PC-9 (cell line): ENCODE measurements at regions not wholly inside any gene's neighbourhood (a gene's known extent, or its start where the extent isn't known, plus 50 kb on each side); places are given as distances from the start of the nearest gene placed in this dataset.

Source experiments
- BruUV-seq: library from RNA; stranded (reverse); fragments of 400-500 nt; replicated peaks from 2 replicates; lab custom pipeline; 2021; lab: Mats Ljungman, UMichigan
- CTCF ChIA-PET: fragments of 300-600 bp; sonication (Branson Sonifier 250); formaldehyde crosslinking; loops from one replicate; lab custom pipeline; 2022; ENCODE audit warnings: antibody characterized with exemption; lab: Charles Lee
- POLR2A ChIA-PET: fragments of 300-600 bp; sonication (Branson Sonifier 250); formaldehyde crosslinking; loops from one replicate; lab custom pipeline; 2022; ENCODE audit warnings: antibody characterized with exemption; ENCODE audit not compliant: unreplicated experiment; lab: Charles Lee
- DNase-seq, 2 experiments: peaks; one replicate each; pipeline versions ENCODE4 v3.0.0 to v3.0.0-alpha.2; 2015 to 2022; ENCODE audit warnings: mixed read lengths in 1 of 2
- H2AFZ ChIP-seq: fragments of 200-600 bp; sonication (generic); 2 replicates; pipeline ENCODE4 v1.8.1; 2017; ENCODE audit warnings: antibody characterized with exemption
- H3F3A ChIP-seq: fragments of 200-600 bp; sonication (generic); 2 replicates; pipeline ENCODE4 v1.8.1; 2017; ENCODE audit warnings: antibody characterized with exemption, mild to moderate bottlenecking, low read depth; ENCODE audit not compliant: insufficient read depth
- H3K27ac ChIP-seq: fragments of 200-600 bp; sonication (generic); 2 replicates; pipeline ENCODE4 v1.6.1; 2016; ENCODE audit warnings: mixed run types
- H3K27me3 ChIP-seq: fragments of 200-600 bp; sonication (generic); 2 replicates; pipeline ENCODE4 v1.6.1; 2016; ENCODE audit warnings: low read depth, mixed run types; ENCODE audit not compliant: insufficient read depth
- H3K36me3 ChIP-seq: fragments of 200-600 bp; sonication (generic); 2 replicates; pipeline ENCODE4 v1.6.1; 2016; ENCODE audit warnings: low read depth, mixed run types
- H3K4me1 ChIP-seq: fragments of 200-600 bp; sonication (generic); replicated peaks from 2 replicates; pipeline ENCODE4 v1.6.1; 2016; ENCODE audit warnings: mixed run types; ENCODE audit not compliant: insufficient read depth
- H3K4me2 ChIP-seq: fragments of 200-600 bp; sonication (generic); 2 replicates; pipeline ENCODE4 v1.6.1; 2017; ENCODE audit warnings: mixed run types
- H3K4me3 ChIP-seq: fragments of 200-600 bp; sonication (generic); 2 replicates; pipeline ENCODE4 v1.6.1; 2016; ENCODE audit warnings: mixed run types
- H3K79me2 ChIP-seq: fragments of 200-600 bp; sonication (generic); 2 replicates; pipeline ENCODE4 v1.6.1; 2017; ENCODE audit warnings: low read depth, mixed run types
- H3K9me2 ChIP-seq: fragments of 200-600 bp; sonication (generic); 2 replicates; pipeline ENCODE4 v1.8.1; 2017; ENCODE audit warnings: mild to moderate bottlenecking; ENCODE audit not compliant: insufficient read depth
- H3K9me3 ChIP-seq: fragments of 200-600 bp; sonication (generic); 2 replicates; pipeline ENCODE4 v1.8.1; 2016; ENCODE audit warnings: low read depth; ENCODE audit not compliant: insufficient read depth
- H4K20me1 ChIP-seq: fragments of 200-600 bp; sonication (generic); 2 replicates; pipeline ENCODE4 v1.8.1; 2017; ENCODE audit not compliant: insufficient read depth
- EZH2 ChIP-seq: fragments of 200-600 bp; sonication (generic); IDR thresholded peaks from 2 replicates; pipeline ENCODE4 v1.8.0; 2017; ENCODE audit warnings: antibody characterized with exemption, low read depth
- intact Hi-C: fragments of 100-400 bp; cut with micrococcal nuclease; formaldehyde crosslinking; loops from one replicate; pipeline ENCODE4 v1.10.0; 2022; ENCODE audit not compliant: unreplicated experiment
- TF ChIP-seq, protein P1 (sequence below): fragments of 200-600 bp; sonication (generic); conservative IDR thresholded peaks from 2 replicates; pipeline ENCODE4 v1.6.1; 2017; ENCODE audit warnings: mixed run types, antibody characterized with exemption, mild to moderate bottlenecking, moderate library complexity

DNA sequence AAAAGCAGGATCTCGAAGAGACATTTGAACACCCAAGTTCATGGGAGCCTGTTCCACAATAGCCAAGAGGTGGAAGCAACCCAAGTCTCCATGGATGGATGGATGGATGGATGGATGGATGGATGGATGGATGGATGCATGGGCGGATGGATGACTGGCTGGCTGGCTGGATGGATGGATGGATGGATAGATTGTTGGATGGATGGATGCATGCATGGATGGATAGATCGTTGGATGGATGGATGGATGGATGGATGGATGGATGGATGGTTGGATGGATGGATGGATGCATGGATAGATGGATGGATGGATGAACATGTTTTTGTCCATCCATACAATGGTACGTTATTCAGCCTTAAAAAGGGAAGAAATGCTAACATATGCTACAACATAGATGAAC, 603.4 kb downstream of the BRD1 start:
- intact Hi-C loops = no loop called here
- no peaks in the 10 kb centered on the region for H4K20me1 ChIP-seq
- ChIA-PET POLR2A (no interaction called here), CTCF (no interaction called here)
- peaks cover 45% of the 10 kb centered on the region for H3K27me3 ChIP-seq
- H3K79me2 ChIP-seq = no peaks in the 10 kb centered on the region
- no TSS peak for BruUV-seq
- H3F3A ChIP-seq = no peaks in the 10 kb centered on the region
- H3K4me1 ChIP-seq = no peaks in the 10 kb centered on the region
- H3K27ac ChIP-seq = no peak overlapping the region
- H3K4me3 ChIP-seq = no peak overlapping the region
- H3K9me2 ChIP-seq = no peaks in the 10 kb centered on the region
- no peak overlapping the region for H2AFZ ChIP-seq
- no peak for DNase-seq
- TF ChIP-seq EZH2 = no peak
- TF ChIP-seq, protein P1, sequence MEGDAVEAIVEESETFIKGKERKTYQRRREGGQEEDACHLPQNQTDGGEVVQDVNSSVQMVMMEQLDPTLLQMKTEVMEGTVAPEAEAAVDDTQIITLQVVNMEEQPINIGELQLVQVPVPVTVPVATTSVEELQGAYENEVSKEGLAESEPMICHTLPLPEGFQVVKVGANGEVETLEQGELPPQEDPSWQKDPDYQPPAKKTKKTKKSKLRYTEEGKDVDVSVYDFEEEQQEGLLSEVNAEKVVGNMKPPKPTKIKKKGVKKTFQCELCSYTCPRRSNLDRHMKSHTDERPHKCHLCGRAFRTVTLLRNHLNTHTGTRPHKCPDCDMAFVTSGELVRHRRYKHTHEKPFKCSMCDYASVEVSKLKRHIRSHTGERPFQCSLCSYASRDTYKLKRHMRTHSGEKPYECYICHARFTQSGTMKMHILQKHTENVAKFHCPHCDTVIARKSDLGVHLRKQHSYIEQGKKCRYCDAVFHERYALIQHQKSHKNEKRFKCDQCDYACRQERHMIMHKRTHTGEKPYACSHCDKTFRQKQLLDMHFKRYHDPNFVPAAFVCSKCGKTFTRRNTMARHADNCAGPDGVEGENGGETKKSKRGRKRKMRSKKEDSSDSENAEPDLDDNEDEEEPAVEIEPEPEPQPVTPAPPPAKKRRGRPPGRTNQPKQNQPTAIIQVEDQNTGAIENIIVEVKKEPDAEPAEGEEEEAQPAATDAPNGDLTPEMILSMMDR = no peak
- no peaks in the 10 kb centered on the region for H3K9me3 ChIP-seq
- no peaks in the 10 kb centered on the region for H3K36me3 ChIP-seq
- no peak overlapping the region for H3K4me2 ChIP-seq

DNA sequence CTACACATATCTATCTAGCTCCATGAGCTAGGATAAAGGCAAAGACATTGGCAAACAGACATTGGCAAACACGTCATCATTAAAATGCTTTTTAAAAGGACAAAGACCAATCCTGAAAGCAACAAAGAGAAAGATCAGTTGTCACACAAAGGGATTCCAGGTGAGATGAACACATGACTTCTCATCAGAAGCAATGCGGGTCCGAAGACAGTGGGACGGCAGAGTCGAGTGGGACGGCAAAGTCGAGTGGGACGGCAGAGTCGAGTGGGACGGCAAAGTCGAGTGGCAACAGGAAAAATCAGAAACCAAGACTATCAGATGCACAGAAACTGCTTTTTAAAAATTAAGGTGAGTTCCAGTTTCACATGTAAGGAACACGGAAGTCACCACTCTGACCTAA, 609.5 kb downstream of the BRD1 start:
- no TSS peak for BruUV-seq
- peaks cover 5% of the 10 kb centered on the region for H3K9me3 ChIP-seq
- no peak overlapping the region for H2AFZ ChIP-seq
- no peak overlapping the region for H3K4me3 ChIP-seq
- no peaks in the 10 kb centered on the region for H3K4me1 ChIP-seq
- intact Hi-C loops = no loop called here
- H3K4me2 ChIP-seq = no peak overlapping the region
- no peaks in the 10 kb centered on the region for H3K79me2 ChIP-seq
- no peak for DNase-seq
- POLR2A ChIA-PET = no interaction called here
- CTCF ChIA-PET = no interaction called here
- no peaks in the 10 kb centered on the region for H3K9me2 ChIP-seq
- no peaks in the 10 kb centered on the region for H3F3A ChIP-seq
- no peak overlapping the region for H3K27ac ChIP-seq
- peaks cover 3% of the 10 kb centered on the region; the same call in 1 of the 2 replicates for H4K20me1 ChIP-seq
- H3K27me3 ChIP-seq = peaks cover 83% of the 10 kb centered on the region
- no peaks in the 10 kb centered on the region for H3K36me3 ChIP-seq
- TF ChIP-seq, protein P1 = no peak
- no peak for TF ChIP-seq EZH2

DNA sequence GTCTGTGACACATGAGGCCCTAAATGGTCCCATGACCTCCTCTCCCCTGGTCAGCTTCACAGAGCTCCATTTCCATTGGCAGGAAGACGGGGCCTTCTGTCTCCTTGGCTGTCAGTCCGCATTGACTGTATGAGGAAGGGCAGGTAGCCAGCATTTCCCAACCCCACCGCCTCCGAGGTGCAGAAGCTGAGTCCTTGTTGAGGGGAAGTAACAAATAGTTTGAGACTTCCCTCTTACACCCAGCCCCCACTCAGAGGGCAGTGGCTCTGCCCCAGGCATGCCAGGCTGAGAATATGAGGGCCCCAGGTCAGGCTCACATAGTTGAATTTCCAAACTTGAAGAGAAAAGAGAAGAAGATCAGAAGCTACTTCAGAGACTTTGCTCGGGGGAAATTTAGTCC, 611.1 kb downstream of the BRD1 start:
- peaks cover 3% of the 10 kb centered on the region; the same call in 1 of the 2 replicates for H4K20me1 ChIP-seq
- no peak for DNase-seq
- intact Hi-C loops = no loop called here
- H3K4me1 ChIP-seq = no peaks in the 10 kb centered on the region
- no peaks in the 10 kb centered on the region for H3F3A ChIP-seq
- peaks cover 89% of the 10 kb centered on the region for H3K27me3 ChIP-seq
- no peaks in the 10 kb centered on the region for H3K36me3 ChIP-seq
- H3K9me3 ChIP-seq = peaks cover 5% of the 10 kb centered on the region
- H3K4me3 ChIP-seq = no peak overlapping the region
- CTCF ChIA-PET = no interaction called here
- no peak overlapping the region for H3K4me2 ChIP-seq
- no peak overlapping the region for H2AFZ ChIP-seq
- no peaks in the 10 kb centered on the region for H3K79me2 ChIP-seq
- no peak overlapping the region for H3K27ac ChIP-seq
- no peaks in the 10 kb centered on the region for H3K9me2 ChIP-seq
- POLR2A ChIA-PET = no interaction called here
- TF ChIP-seq, protein P1 = no peak
- no peak for TF ChIP-seq EZH2
- no TSS peak for BruUV-seq
